Stomach (tissue), 4 donors: ENCODE measurements at regions not wholly inside any gene's neighbourhood (a gene's known extent, or its start where the extent isn't known, plus 50 kb on each side); places are given as distances from the start of the nearest gene placed in this dataset.

Experiments used
- POLR2A ChIP-seq, 4 donors: fragments of 450-650 bp; IDR thresholded peaks; one replicate each; pipeline ENCODE4 v1.6.1; 2016; ENCODE audit warnings: antibody characterized with exemption in 4 of 4, control low read depth in 2 of 4, mild to moderate bottlenecking in 1 of 4, moderate library complexity in 1 of 4
- POLR2AphosphoS5 ChIP-seq, 3 donors: sonication (generic); formaldehyde crosslinking; IDR thresholded peaks; one replicate each; pipeline ENCODE4 v1.6.1; 2016; ENCODE audit warnings: antibody characterized with exemption in 3 of 3
- TF ChIP-seq, protein P1 (sequence below), 7 experiments: fragments of 450-650 bp in 4 of 7; fragments of 200-600 bp in 3 of 7; sonication (generic) in 3 of 7; IDR thresholded peaks; one replicate each; pipeline ENCODE4 v1.5.1; 2016 to 2019; ENCODE audit warnings: antibody characterized with exemption in 7 of 7, control low read depth in 2 of 7, mild to moderate bottlenecking in 1 of 7

DNA sequence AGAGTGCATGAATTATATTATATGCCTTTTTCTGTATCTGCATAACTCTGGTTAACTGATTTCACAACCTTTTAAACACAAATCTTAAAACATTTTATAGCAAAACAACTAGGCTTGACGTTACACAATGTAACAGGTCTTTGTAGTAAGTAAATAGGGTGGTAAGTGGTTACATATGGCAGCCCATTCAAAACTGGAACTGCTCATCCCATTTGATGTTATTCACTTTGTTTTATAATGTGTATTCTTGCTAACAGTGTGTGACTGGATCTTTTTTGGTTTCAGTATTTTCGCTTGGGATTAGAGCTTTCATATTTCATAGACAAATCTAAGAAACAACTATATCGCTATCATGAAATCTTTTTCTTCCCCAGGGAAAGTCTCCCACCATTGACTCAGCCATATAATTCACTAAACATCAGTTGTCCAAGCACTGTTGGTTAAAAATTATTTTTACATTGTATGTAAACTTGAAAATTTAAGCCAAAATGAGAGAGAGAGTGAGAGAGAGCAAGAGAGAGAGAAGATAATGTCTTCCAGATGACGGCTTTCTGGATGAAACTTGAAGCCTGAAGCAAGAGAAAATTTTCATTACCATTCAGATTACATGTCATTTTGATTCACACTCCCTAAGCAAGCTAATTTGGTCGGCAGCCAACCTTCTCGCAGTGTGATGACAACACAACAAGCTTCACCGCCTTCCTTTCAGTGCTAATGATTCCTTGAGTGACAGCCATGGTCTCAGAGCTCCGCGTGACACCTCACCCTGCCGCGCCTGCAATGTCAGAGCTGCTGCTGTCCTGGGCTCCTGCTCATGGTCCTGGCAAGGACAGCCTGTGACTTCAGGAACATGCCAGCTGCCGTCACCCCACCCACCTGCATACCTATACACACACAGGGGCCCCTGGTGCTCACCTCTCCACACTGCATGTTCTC lies 946.9 kb upstream of the SOX11 start:
- TF ChIP-seq POLR2A (IDR thresholded peaks at IDR 0.05): no peak
- TF ChIP-seq, protein P1, sequence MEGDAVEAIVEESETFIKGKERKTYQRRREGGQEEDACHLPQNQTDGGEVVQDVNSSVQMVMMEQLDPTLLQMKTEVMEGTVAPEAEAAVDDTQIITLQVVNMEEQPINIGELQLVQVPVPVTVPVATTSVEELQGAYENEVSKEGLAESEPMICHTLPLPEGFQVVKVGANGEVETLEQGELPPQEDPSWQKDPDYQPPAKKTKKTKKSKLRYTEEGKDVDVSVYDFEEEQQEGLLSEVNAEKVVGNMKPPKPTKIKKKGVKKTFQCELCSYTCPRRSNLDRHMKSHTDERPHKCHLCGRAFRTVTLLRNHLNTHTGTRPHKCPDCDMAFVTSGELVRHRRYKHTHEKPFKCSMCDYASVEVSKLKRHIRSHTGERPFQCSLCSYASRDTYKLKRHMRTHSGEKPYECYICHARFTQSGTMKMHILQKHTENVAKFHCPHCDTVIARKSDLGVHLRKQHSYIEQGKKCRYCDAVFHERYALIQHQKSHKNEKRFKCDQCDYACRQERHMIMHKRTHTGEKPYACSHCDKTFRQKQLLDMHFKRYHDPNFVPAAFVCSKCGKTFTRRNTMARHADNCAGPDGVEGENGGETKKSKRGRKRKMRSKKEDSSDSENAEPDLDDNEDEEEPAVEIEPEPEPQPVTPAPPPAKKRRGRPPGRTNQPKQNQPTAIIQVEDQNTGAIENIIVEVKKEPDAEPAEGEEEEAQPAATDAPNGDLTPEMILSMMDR (IDR thresholded peaks at IDR 0.05): no peak
- TF ChIP-seq POLR2AphosphoS5 (IDR thresholded peaks at IDR 0.05): no peak
